DND-41 (cell line): ENCODE measurements at regions not wholly inside any gene's neighbourhood (a gene's known extent, or its start where the extent isn't known, plus 50 kb on each side); places are given as distances from the start of the nearest gene placed in this dataset.

ENCODE experiments used
- ATAC-seq: fragments of 200-7000 bp; cut with Tn5 transposase; 3 replicates; pipeline ENCODE4 v1.9.1; 2021; ENCODE audit warnings: low read depth; ENCODE audit not compliant: insufficient read depth
- DNase-seq: peaks from one replicate; pipeline ENCODE4 v3.0.0-alpha.2; 2020
- H2AFZ ChIP-seq: 2 replicates; pipeline ENCODE4 v1.6.0; 2012; ENCODE audit warnings: low read depth, low read length
- H3K27ac ChIP-seq: 2 replicates; pipeline ENCODE4 v1.5.1; 2012; ENCODE audit warnings: low read length, inconsistent platforms
- H3K27me3 ChIP-seq: fragments of 200-600 bp; sonication (generic); 2 replicates; pipeline ENCODE4 v1.6.0; 2012; ENCODE audit warnings: low read length, mild to moderate bottlenecking, inconsistent platforms; ENCODE audit not compliant: insufficient read depth, poor library complexity
- H3K36me3 ChIP-seq: 2 replicates; pipeline ENCODE4 v1.5.1; 2012; ENCODE audit warnings: low read length, inconsistent platforms; ENCODE audit not compliant: insufficient read depth
- H3K4me1 ChIP-seq: 2 replicates; pipeline ENCODE4 v1.5.1; 2012; ENCODE audit warnings: mild to moderate bottlenecking, low read length; ENCODE audit not compliant: insufficient read depth
- H3K4me2 ChIP-seq: 2 replicates; pipeline ENCODE4 v1.6.0; 2012; ENCODE audit warnings: mild to moderate bottlenecking, moderate library complexity, low read length, inconsistent platforms; ENCODE audit not compliant: insufficient read depth
- H3K4me3 ChIP-seq, 2 experiments: fragments of 200-600 bp in 1 of 2; shearing (Covaris generic) in 1 of 2; 2 replicates each; pipeline ENCODE4 v1.5.1; 2012 to 2016; ENCODE audit warnings: inconsistent platforms in 2 of 2, low read length in 2 of 2, mild to moderate bottlenecking in 2 of 2, low read depth in 1 of 2, moderate library complexity in 1 of 2
- H3K79me2 ChIP-seq: 2 replicates; pipeline ENCODE4 v1.6.0; 2012; ENCODE audit warnings: low read length, inconsistent platforms; ENCODE audit not compliant: insufficient read depth
- H3K9ac ChIP-seq: 2 replicates; pipeline ENCODE4 v1.6.0; 2012; ENCODE audit warnings: low read depth, mild to moderate bottlenecking, inconsistent platforms, low read length, moderate library complexity
- H3K9me3 ChIP-seq: 2 replicates; pipeline ENCODE4 v1.5.1; 2012; ENCODE audit warnings: low read length, moderate library complexity, mild to moderate bottlenecking, inconsistent platforms; ENCODE audit not compliant: insufficient read depth, severe bottlenecking
- H4K20me1 ChIP-seq: 2 replicates; pipeline ENCODE4 v1.6.0; 2012; ENCODE audit warnings: low read length; ENCODE audit not compliant: insufficient read depth
- CTCF ChIP-seq: IDR thresholded peaks from 2 replicates; pipeline ENCODE4 v1.5.1; 2012; ENCODE audit warnings: borderline replicate concordance, low read length, moderate library complexity, mild to moderate bottlenecking; ENCODE audit not compliant: poor library complexity, severe bottlenecking; ENCODE audit errors: extremely low read depth
- EZH2 ChIP-seq: IDR thresholded peaks from 3 replicates; pipeline ENCODE4 v1.6.1; 2012; ENCODE audit warnings: borderline replicate concordance, low read depth, mild to moderate bottlenecking, moderate library complexity, low read length, inconsistent platforms; ENCODE audit not compliant: severe bottlenecking

GRCh38 chr6:122147291-122147690, 252.2 kb upstream of the HSF2 start:
- Histone ChIP-seq H3K4me3 (no peak overlapping the region), H3K27ac (no peak overlapping the region), H4K20me1 (no peaks in the 10 kb centered on the region), H3K9ac (no peak overlapping the region), H3K36me3 (no peaks in the 10 kb centered on the region), H3K9me3 (no peaks in the 10 kb centered on the region), H3K4me2 (no peak overlapping the region), H3K4me1 (no peaks in the 10 kb centered on the region), H3K79me2 (no peaks in the 10 kb centered on the region), H3K27me3 (no peaks in the 10 kb centered on the region), H2AFZ (no peak overlapping the region)
- DNase-seq = no peak
- no peak for ATAC-seq
- no peak for TF ChIP-seq CTCF
- TF ChIP-seq EZH2 = no peak

GRCh38 chr6:122151066-122151465, 248.4 kb upstream of the HSF2 start:
- no peaks in the 10 kb centered on the region for H4K20me1 ChIP-seq
- no peaks in the 10 kb centered on the region for H3K27me3 ChIP-seq
- H3K9me3 ChIP-seq = no peaks in the 10 kb centered on the region
- no peaks in the 10 kb centered on the region for H3K36me3 ChIP-seq
- DNase-seq = no peak
- no peak for TF ChIP-seq EZH2
- TF ChIP-seq CTCF = no peak
- H3K79me2 ChIP-seq = no peaks in the 10 kb centered on the region
- no peaks in the 10 kb centered on the region for H3K4me1 ChIP-seq
- H3K4me2 ChIP-seq = no peak overlapping the region
- ATAC-seq = no peak
- H3K4me3 ChIP-seq = no peak overlapping the region
- H3K9ac ChIP-seq = no peak overlapping the region
- no peak overlapping the region for H2AFZ ChIP-seq
- H3K27ac ChIP-seq = no peak overlapping the region

DNA sequence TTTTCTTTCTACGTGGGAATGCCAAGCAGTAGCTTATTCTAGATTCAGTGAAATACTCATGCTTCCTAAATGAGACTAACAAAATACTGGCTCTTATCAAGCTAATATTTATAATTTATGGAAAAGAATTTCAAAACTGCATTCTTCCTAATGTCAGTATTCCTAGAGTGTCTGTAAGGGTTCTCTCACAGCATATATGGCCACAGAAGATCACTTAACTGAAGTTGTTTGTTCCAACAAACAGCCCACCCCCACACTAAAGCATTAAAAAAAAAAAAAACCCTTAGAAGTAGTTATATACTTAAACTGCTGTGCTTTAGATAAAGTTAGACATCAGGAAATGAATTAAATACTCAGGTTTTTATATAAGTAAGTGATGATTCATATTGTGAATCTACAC, 247.7 kb upstream of the HSF2 start:
- Histone ChIP-seq H3K4me3 (no peak overlapping the region), H3K4me1 (no peaks in the 10 kb centered on the region), H3K27me3 (no peaks in the 10 kb centered on the region), H3K79me2 (no peaks in the 10 kb centered on the region), H3K9ac (no peak overlapping the region), H4K20me1 (no peaks in the 10 kb centered on the region), H3K36me3 (no peaks in the 10 kb centered on the region), H3K4me2 (no peak overlapping the region), H3K9me3 (no peaks in the 10 kb centered on the region), H3K27ac (no peak overlapping the region), H2AFZ (no peak overlapping the region)
- ATAC-seq = no peak
- no peak for TF ChIP-seq CTCF
- TF ChIP-seq EZH2 = no peak
- no peak for DNase-seq

- Histone ChIP-seq H4K20me1 (no peaks in the 10 kb centered on the region), H3K27me3 (no peaks in the 10 kb centered on the region), H2AFZ (no peak overlapping the region), H3K36me3 (no peaks in the 10 kb centered on the region), H3K27ac (no peak overlapping the region), H3K4me2 (no peak overlapping the region), H3K9me3 (no peaks in the 10 kb centered on the region), H3K4me3 (no peak overlapping the region), H3K79me2 (no peaks in the 10 kb centered on the region), H3K4me1 (no peaks in the 10 kb centered on the region), H3K9ac (no peak overlapping the region)
- DNase-seq (no peak), ATAC-seq (no peak)
- TF ChIP-seq CTCF (no peak), EZH2 (no peak)
These were observed 245.9 kb upstream of the HSF2 start for GRCh38 chr6:122153557-122153956.
